Muscle of back (tissue), 3 donors: ENCODE measurements at regions not wholly inside any gene's neighbourhood (a gene's known extent, or its start where the extent isn't known, plus 50 kb on each side); places are given as distances from the start of the nearest gene placed in this dataset.
A peak's percentile ranks its signal among the peaks of the same experiment; 100 is the strongest.

Source experiments
- DNase-seq, 3 donors: peaks; one replicate each; pipeline versions ENCODE4 v3.0.0 to v3.0.0-alpha.2; 2013

DNA sequence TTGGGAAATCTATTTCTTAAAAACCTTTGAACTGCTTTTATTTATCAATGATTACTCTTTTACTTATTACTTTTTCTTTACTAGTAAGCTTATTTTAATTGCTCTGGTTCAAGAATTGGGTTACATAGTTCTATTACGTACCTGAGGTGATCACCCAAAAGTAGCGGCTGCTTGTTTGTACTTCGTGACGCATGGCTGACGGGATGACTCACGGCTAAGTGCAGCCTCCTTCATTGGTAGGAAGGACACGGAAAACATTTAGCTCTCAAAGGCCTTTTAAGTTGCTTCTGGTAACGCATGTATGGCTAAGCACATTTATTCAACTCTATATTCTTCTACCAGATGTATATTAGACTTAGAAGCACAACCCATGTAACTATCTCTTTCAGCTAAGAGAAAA lies 285.8 kb upstream of the SP4 start:
- DNase-seq, result no peak

- no peak for DNase-seq
Observed at GRCh38 chr7:21146642-21147423, 281.1 kb upstream of the SP4 start.

- no peak for DNase-seq
Observed at GRCh38 chr7:21149809-21150208, 278.1 kb upstream of the SP4 start.

GRCh38 chr7:21154614-21155013 lies 273.3 kb upstream of the SP4 start:
- no peak for DNase-seq

DNA sequence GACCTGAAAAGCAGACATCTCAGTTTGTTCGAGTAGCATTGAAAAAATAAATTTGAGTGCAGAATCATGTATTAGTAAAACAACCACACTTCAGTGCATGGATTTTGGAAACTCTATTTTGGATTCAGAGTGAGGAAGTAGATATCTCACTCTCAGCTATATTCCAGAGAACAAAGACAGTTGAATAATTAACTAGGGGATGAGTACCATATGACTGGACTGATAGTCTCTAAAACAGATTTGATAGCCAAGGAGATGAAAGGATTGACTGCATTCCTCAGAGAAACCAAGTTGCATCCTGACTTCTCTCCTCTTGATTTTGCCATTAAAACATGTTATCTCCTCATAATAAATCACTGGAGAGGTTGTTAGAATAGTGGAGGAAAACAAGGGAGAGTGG lies 268.4 kb upstream of the SP4 start:
- no peak for DNase-seq

GRCh38 chr7:21160401-21160800 lies 267.5 kb upstream of the SP4 start:
- DNase-seq, result no peak

DNA sequence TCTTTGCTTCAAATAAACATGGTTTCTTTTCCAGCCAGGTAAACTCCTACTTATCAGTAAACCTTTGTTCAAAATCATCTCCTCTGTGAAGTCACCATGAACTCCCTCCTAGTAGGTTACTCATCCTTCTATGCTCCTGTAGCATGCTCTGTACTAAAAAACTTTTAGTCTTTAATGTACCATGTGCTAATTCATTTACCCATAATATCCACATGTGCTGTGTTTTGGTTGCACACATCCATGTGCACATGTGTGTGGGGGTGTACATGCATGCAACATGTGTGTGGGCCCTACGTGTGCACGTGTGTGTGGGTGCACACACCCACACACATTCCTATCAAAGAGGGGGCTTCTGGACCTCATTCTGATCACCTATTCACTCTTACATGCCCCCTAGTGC lies 259.9 kb upstream of the SP4 start:
- no peak for DNase-seq

DNA sequence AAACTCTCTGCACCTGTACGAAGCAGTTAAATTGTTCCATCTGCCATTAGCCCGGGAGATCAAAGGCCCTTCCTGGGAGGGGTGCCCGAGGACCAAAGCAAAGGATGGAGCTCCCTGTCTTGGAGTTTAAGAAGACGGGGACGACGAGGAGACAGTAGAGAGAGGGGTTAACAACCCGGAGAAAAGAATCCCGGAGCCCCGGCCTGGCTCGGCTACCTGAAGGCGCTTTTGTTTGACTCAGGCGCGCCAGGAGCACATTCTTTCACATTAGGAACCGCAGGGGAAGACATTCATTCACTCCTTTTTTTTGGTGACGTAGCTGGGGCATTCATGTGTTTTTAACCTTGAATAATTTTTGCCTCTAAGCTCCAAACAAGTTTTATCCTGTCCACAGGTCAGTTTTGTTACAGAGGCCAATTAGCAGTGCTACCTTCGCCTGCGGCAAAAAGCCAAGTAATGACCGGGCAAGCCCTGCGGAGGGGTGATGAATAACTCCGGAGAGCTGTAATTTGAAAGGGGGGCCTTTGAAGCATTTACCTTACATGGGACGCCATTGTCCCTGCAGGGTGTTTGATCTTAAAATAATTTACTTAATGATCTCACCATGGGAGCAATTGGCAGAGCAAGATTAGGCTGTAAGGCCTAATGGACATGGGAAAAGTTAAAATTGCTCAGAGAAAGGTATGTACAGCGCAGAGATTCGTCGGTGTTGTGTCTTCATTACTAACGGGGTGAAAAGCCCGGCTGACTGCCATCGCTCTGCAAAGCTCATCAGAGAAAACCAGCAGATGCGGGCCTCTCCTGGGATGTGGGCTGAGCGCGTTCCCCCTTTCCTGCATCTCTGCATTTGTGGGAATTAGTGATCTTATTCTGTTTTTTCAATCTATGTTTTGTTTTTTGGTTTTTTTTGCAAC lies 258.0 kb upstream of the SP4 start:
- DNase-seq, result no peak

GRCh38 chr7:21172800-21173199 lies 255.1 kb upstream of the SP4 start:
- no peak for DNase-seq

- DNase-seq, result no peak
Observed at GRCh38 chr7:21173436-21173835, 254.4 kb upstream of the SP4 start.

DNA sequence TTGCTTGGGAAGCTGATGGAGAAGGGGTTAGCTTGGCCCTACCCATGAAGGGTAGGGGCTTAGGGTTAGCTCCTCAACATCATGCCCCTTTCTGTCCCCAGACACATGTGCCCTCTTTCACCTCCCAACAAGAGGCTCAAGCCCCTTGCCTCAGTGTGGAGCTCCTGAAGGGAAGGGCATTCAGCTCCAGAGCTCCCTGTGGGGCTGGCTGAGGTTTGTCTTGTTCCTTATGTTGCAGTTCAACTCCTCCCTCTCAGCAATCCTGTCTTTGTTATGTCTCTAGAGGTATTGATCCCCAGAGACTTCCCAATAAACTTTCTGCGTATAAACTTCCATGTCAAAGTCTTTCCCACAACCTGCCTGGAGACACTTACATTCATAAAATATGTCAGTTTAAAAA lies 252.2 kb upstream of the SP4 start:
- no peak for DNase-seq

GRCh38 chr7:21184942-21185652 lies 242.8 kb upstream of the SP4 start:
- no peak for DNase-seq

DNA sequence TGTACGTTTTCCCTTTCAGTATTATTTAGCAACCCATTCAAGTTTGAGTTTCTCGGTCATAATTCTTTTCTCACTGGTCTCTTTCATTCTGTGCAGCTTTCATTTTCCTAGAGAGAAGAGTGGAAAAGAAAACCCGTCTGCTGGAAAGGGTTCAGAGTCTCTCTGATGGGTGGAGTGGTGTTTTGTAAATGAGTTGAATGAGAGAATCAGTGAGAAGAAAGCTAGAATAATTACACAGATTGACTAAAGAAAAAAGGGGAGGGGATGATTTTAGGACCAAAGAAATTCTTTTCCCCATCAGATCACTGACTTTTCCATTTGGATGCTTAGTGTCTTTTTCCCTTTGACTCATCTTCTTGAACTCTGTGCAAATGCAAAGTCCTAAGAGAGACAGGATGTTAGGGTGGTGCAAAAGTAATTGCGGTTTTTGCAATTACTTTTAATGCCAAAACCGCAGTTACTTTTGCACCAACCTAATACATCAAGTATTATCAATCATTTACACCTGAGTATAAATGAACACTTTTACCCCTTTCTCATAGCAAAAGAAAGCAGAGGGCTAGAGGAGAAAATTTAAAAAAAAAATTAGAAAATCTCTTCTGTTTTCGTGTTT lies 242.1 kb upstream of the SP4 start:
- no peak for DNase-seq

DNA sequence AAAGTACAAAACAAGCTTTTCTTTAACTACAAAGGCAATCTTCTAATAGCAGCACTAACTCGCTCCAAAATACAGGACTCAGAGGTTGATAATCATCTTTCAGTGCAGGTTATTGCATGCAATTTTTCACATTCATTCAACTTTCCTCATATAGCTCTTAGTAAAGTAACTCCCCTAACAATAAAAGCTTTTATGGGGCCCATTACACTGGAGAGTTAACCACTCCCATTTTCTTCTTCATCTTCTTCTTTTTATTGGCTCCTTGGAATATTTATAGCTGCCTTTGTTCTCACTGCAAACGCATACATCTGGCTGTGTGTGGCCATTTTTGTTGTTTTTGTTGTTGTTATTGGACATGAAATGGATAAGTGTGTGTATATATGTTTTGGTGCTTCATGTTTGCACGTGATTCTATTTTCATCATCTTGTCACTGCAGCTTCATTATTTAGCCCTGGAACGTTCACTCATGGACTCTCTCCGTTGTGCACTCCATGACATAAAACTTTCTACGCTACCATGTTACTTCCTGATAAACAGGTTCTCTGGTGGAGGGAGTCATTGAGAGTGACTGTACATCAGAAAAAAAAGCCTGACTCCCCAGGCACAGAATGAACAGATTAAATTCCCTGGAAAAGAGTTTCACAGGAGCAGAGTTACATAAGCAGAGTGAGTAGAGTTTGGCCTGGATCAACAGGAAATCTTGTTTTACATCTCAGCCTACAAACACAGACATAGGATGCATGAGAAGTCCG lies 236.4 kb upstream of the SP4 start:
- no peak for DNase-seq

- no peak for DNase-seq
Observed at GRCh38 chr7:21192657-21193056, 235.2 kb upstream of the SP4 start.

GRCh38 chr7:21193895-21194294 lies 234.0 kb upstream of the SP4 start:
- no peak for DNase-seq

DNA sequence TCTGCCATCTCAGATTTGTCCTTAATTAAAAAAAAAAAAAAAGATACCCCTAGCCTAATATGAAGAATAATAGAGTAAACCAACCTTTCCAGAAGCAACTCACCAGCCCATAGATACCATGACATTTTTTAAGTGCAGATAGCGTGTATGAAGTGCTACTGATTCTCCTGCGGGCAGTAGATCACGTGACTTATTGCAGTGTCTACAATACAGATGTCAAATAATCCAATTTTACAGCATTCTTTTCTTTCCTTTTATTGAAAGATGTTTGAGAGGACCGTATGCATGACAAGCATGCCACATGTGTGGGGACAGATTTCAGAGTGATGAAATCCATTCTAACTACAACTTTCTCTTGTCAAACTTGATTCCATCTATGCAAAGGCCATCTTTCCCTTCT lies 232.9 kb upstream of the SP4 start:
- no peak for DNase-seq

DNA sequence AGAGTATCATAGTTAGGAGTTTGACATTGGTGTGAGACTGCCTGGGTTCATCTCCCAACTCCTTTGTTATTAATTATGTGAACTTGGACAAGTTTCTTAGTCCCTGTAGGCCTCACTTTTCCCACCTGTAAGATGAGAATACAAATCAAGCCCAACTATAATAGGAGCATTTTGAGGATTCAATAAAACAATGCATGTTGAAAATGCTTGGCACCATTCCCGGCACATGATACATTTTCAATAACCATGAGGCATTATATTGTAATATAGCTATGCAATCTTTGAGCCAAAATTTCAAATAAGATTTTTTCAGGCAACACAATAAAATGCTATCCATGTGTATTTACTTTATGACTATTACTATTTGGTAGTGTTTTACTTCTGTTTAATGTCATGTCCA lies 229.0 kb upstream of the SP4 start:
- peak; percentile 29 to 69 (median 62) for DNase-seq

DNA sequence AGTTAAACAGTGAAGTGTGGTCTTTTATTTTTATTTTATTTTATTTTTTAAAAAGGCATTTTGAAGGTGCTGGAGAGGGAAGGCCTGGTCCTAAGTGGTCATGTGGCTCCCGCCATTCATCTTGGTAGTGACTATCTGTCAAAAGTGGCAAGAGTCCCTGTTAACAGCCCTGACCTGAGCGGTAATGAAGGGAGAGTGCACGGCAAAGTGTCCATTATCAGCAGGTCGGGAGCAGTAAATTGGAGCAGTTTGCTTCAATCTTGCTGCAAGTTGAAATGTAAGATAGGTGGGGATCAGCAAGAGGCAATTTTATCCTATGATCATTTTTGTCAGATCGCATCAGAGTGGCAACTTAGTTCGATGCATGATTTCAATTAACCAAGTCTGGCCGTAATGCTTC lies 227.4 kb upstream of the SP4 start:
- no peak for DNase-seq

GRCh38 chr7:21214657-21215056 lies 213.2 kb upstream of the SP4 start:
- DNase-seq, result no peak

GRCh38 chr7:21215307-21215706 lies 212.6 kb upstream of the SP4 start:
- no peak for DNase-seq
